ENCODE measurements at regions not wholly inside any gene's neighbourhood (a gene's known extent, or its start where the extent isn't known, plus 50 kb on each side); places are given as distances from the start of the nearest gene placed in this dataset.

- DNase-seq (ENCODE audit: low read depth, low spot score), result peak; percentile 77
- no peak for TF ChIP-seq CTCF (IDR thresholded peaks at IDR 0.05; ENCODE audit: low read depth, low read length)
- in situ Hi-C loops (cut with HindIII; ENCODE audit: low sequenced_read_pairs), result no loop called here
- no peak overlapping the region for H3K4me3 ChIP-seq (ENCODE audit: low read depth, low read length)
Measured at GRCh38 chr1:222334026-222334680, 213.8 kb downstream of the HHIPL2 start.

GRCh38 chr1:222331765-222332164 is 216.1 kb downstream of the HHIPL2 start:
- TF ChIP-seq CTCF (IDR thresholded peaks at IDR 0.05; ENCODE audit: low read depth, low read length), result no peak
- in situ Hi-C loops (cut with HindIII; ENCODE audit: low sequenced_read_pairs), result no loop called here
- peak; percentile 49 for DNase-seq (ENCODE audit: low read depth, low spot score)
- no peak overlapping the region for H3K4me3 ChIP-seq (ENCODE audit: low read depth, low read length)

- TF ChIP-seq CTCF (IDR thresholded peaks at IDR 0.05; ENCODE audit: low read depth, low read length), result no peak
- H3K4me3 ChIP-seq (ENCODE audit: low read depth, low read length), result no peak overlapping the region
- peak; percentile 72 for DNase-seq (ENCODE audit: low read depth, low spot score)
- in situ Hi-C loops (cut with HindIII; ENCODE audit: low sequenced_read_pairs), result no loop called here
Measured at GRCh38 chr1:222331340-222331739, 216.6 kb downstream of the HHIPL2 start.

- no peak for DNase-seq (ENCODE audit: low read depth, low spot score)
- in situ Hi-C loops (cut with HindIII; ENCODE audit: low sequenced_read_pairs), result no loop called here
- H3K4me3 ChIP-seq (ENCODE audit: low read depth, low read length), result no peak overlapping the region
- no peak for TF ChIP-seq CTCF (IDR thresholded peaks at IDR 0.05; ENCODE audit: low read depth, low read length)
Measured at GRCh38 chr1:222329493-222330045, 218.3 kb downstream of the HHIPL2 start.

- H3K4me3 ChIP-seq (ENCODE audit: low read depth, low read length), result no peak overlapping the region
- in situ Hi-C loops (cut with HindIII; ENCODE audit: low sequenced_read_pairs), result no loop called here
- DNase-seq (ENCODE audit: low read depth, low spot score), result no peak
- TF ChIP-seq CTCF (IDR thresholded peaks at IDR 0.05; ENCODE audit: low read depth, low read length), result no peak
Measured at GRCh38 chr1:222326710-222327036, 221.2 kb downstream of the HHIPL2 start.

- no peak for TF ChIP-seq CTCF (IDR thresholded peaks at IDR 0.05; ENCODE audit: low read depth, low read length)
- no peak overlapping the region for H3K4me3 ChIP-seq (ENCODE audit: low read depth, low read length)
- in situ Hi-C loops (cut with HindIII; ENCODE audit: low sequenced_read_pairs), result no loop called here
- no peak for DNase-seq (ENCODE audit: low read depth, low spot score)
Measured at GRCh38 chr1:222326006-222326709, 221.7 kb downstream of the HHIPL2 start.

All from astrocyte of the spinal cord (primary cell).